COLO668 (cell line): ENCODE measurements at regions not wholly inside any gene's neighbourhood (a gene's known extent, or its start where the extent isn't known, plus 50 kb on each side); places are given as distances from the start of the nearest gene placed in this dataset.
"Not testable (repeated sequence)": the region's sequence is repeated elsewhere in the genome, so short reads cannot be mapped to it uniquely, and the experiment has no call there.

Experiments used
- DNase-seq: peaks from one replicate; lab custom pipeline; 2025; ENCODE audit not compliant: unreplicated experiment; lab: John Stamatoyannopoulos, UW

GRCh38 chr3:20422391-20422790 is 236.4 kb upstream of the SGO1 start:
- DNase-seq = no peak

- no peak for DNase-seq
Measured at GRCh38 chr3:20417388-20418108, 231.5 kb upstream of the SGO1 start.

GRCh38 chr3:20406611-20407011 is 220.6 kb upstream of the SGO1 start:
- DNase-seq = no peak

- DNase-seq = no peak
Measured at GRCh38 chr3:20405744-20406143, 219.7 kb upstream of the SGO1 start.

- no peak for DNase-seq
Measured at GRCh38 chr3:20405231-20405630, 219.2 kb upstream of the SGO1 start.

- no peak for DNase-seq
Measured at GRCh38 chr3:20404741-20405100, 218.7 kb upstream of the SGO1 start.

GRCh38 chr3:20403986-20404740 is 218.2 kb upstream of the SGO1 start:
- no peak for DNase-seq

- DNase-seq = no peak
Measured at GRCh38 chr3:20401253-20401652, 215.2 kb upstream of the SGO1 start.

- no peak for DNase-seq
Measured at GRCh38 chr3:20400686-20401085, 214.7 kb upstream of the SGO1 start.

GRCh38 chr3:20400281-20400680 is 214.3 kb upstream of the SGO1 start:
- DNase-seq = no peak

- no peak for DNase-seq
Measured at GRCh38 chr3:20396335-20396734, 210.3 kb upstream of the SGO1 start.

GRCh38 chr3:20395692-20396091 is 209.7 kb upstream of the SGO1 start:
- DNase-seq = no peak

GRCh38 chr3:20394243-20394642 is 208.2 kb upstream of the SGO1 start:
- DNase-seq = no peak

- DNase-seq = no peak
Measured at GRCh38 chr3:20391644-20392043, 205.6 kb upstream of the SGO1 start.

- DNase-seq = no peak
Measured at GRCh38 chr3:20388971-20389370, 203.0 kb upstream of the SGO1 start.

- DNase-seq = no peak
Measured at GRCh38 chr3:20380295-20380694, 194.3 kb upstream of the SGO1 start.

GRCh38 chr3:20378315-20378714 is 192.3 kb upstream of the SGO1 start:
- no peak for DNase-seq

- DNase-seq = no peak
Measured at GRCh38 chr3:20376665-20377217, 190.7 kb upstream of the SGO1 start.

GRCh38 chr3:20375302-20375701 is 189.3 kb upstream of the SGO1 start:
- no peak for DNase-seq

GRCh38 chr3:20370273-20371063 is 184.5 kb upstream of the SGO1 start:
- DNase-seq = not testable (repeated sequence)

GRCh38 chr3:20361000-20361399 is 175.0 kb upstream of the SGO1 start:
- DNase-seq = no peak

- no peak for DNase-seq
Measured at GRCh38 chr3:20353286-20353685, 167.3 kb upstream of the SGO1 start.
